Fibroblast of skin of abdomen (primary cell): ENCODE measurements at regions not wholly inside any gene's neighbourhood (a gene's known extent, or its start where the extent isn't known, plus 50 kb on each side); places are given as distances from the start of the nearest gene placed in this dataset.

Experiments used
- DNase-seq: peaks from one replicate; pipeline ENCODE4 v3.0.0-alpha.2; 2013

GRCh38 chrX:120692319-120692718 is 62.5 kb upstream of the C1GALT1C1 start:
- no peak for DNase-seq

- DNase-seq: no peak
Observed at GRCh38 chrX:120690941-120691340, 61.1 kb upstream of the C1GALT1C1 start.

- DNase-seq: no peak
Observed at GRCh38 chrX:120690344-120690743, 60.5 kb upstream of the C1GALT1C1 start.

GRCh38 chrX:120680090-120680489 is 50.2 kb upstream of the C1GALT1C1 start:
- DNase-seq: no peak
